ENCODE measurements at regions not wholly inside any gene's neighbourhood (a gene's known extent, or its start where the extent isn't known, plus 50 kb on each side); places are given as distances from the start of the nearest gene placed in this dataset.

DNA sequence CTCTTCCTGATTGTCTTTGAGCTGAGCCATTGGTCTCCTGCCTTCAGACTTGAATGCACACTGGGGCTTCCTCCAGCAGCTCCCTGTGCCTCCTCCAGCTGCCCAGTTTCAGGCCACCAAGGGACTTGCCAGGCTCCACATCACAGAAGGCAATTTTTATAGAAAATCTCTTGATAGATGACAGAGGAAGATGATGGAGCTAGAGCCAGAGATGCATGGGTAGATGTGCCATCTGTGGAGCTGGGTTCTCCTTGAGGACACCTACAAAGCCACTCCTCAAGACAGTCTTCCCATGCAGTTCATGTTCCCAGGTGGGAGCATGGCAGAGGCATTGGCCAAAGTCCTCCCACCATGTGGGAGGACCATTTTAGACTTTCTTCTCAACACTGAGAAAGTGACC lies 239.6 kb upstream of the IRX1 start:
- TF ChIP-seq POLR2AphosphoS5 (IDR thresholded peaks at IDR 0.05; ENCODE audit: low read depth, low read length) = no peak
- TF ChIP-seq TCF7L2 (IDR thresholded peaks at IDR 0.05; ENCODE audit: low read depth, low read length) = no peak

Measured in Panc1 (cell line).